Neural cell (in vitro differentiated cells): ENCODE measurements at regions not wholly inside any gene's neighbourhood (a gene's known extent, or its start where the extent isn't known, plus 50 kb on each side); places are given as distances from the start of the nearest gene placed in this dataset.

Experiments
- H2AFZ ChIP-seq: fragments of 200-600, 300-800 bp; sonication (generic), shearing (Covaris generic); 2 replicates; pipeline ENCODE4 v1.6.0; 2014; ENCODE audit warnings: low read depth, mild to moderate bottlenecking, antibody characterized with exemption, low read length, moderate library complexity
- H3F3A ChIP-seq: fragments of 200-600 bp; shearing (Covaris generic); 2 replicates; pipeline ENCODE4 v1.6.1; 2016; ENCODE audit warnings: mild to moderate bottlenecking, moderate library complexity, mixed read lengths, antibody characterized with exemption, low read length; ENCODE audit not compliant: insufficient read depth, poor library complexity, severe bottlenecking
- H3K27ac ChIP-seq: fragments of 200-600, 300-800 bp; sonication (generic), shearing (Covaris generic); 2 replicates; pipeline ENCODE4 v1.5.1; 2014; ENCODE audit warnings: mild to moderate bottlenecking, low read length, moderate library complexity
- H3K27me3 ChIP-seq: fragments of 300-800, 200-600 bp; sonication (generic), shearing (Covaris generic); 2 replicates; pipeline ENCODE4 v1.6.0; 2014; ENCODE audit warnings: mild to moderate bottlenecking, low read depth, low read length, moderate library complexity; ENCODE audit not compliant: insufficient read depth
- H3K36me3 ChIP-seq: fragments of 300-800, 200-600 bp; sonication (generic), shearing (Covaris generic); 2 replicates; pipeline ENCODE4 v1.5.1; 2014; ENCODE audit warnings: mild to moderate bottlenecking, antibody characterized with exemption, low read length, moderate library complexity; ENCODE audit not compliant: insufficient read depth
- H3K4me2 ChIP-seq: fragments of 300-800, 200-600 bp; sonication (generic), shearing (Covaris generic); 2 replicates; pipeline ENCODE4 v1.6.0; 2014; ENCODE audit warnings: mild to moderate bottlenecking, low read length
- H3K4me3 ChIP-seq: fragments of 300-800, 200-600 bp; sonication (generic), shearing (Covaris generic); 2 replicates; pipeline ENCODE4 v1.5.1; 2014; ENCODE audit warnings: mild to moderate bottlenecking, low read length, moderate library complexity
- H3K79me2 ChIP-seq: fragments of 200-600 bp; shearing (Covaris generic); replicated peaks from 2 replicates; pipeline ENCODE4 v1.6.0; 2014; ENCODE audit warnings: mild to moderate bottlenecking, low read length, moderate library complexity; ENCODE audit not compliant: insufficient read depth
- H3K9ac ChIP-seq: fragments of 300-800, 200-600 bp; sonication (generic), shearing (Covaris generic); 2 replicates; pipeline ENCODE4 v1.6.1; 2016; ENCODE audit warnings: mild to moderate bottlenecking, low read length, mixed read lengths
- H3K9me2 ChIP-seq: fragments of 200-600 bp; shearing (Covaris generic); 2 replicates; pipeline ENCODE4 v1.6.1; 2016; ENCODE audit warnings: mild to moderate bottlenecking, low read length, mixed read lengths; ENCODE audit not compliant: insufficient read depth
- H3K9me3 ChIP-seq: fragments of 200-600, 300-800 bp; sonication (generic), shearing (Covaris generic); 2 replicates; pipeline ENCODE4 v1.6.1; 2016; ENCODE audit warnings: mild to moderate bottlenecking, mixed run types, low read length, moderate library complexity, mixed read lengths
- H4K20me1 ChIP-seq: fragments of 200-600 bp; shearing (Covaris generic); 2 replicates; pipeline ENCODE4 v1.6.1; 2016; ENCODE audit warnings: mild to moderate bottlenecking, mixed run types; ENCODE audit not compliant: insufficient read depth
- EP300 ChIP-seq: fragments of 450-650 bp; conservative IDR thresholded peaks from 2 replicates; pipeline ENCODE4 v1.6.1; 2014; ENCODE audit warnings: antibody characterized with exemption, mild to moderate bottlenecking, moderate library complexity; ENCODE audit not compliant: poor library complexity, severe bottlenecking
- EZH2 ChIP-seq: fragments of 200-600, 300-800 bp; shearing (Covaris generic), sonication (generic); IDR thresholded peaks from 2 replicates; pipeline ENCODE4 v1.6.1; 2014; ENCODE audit warnings: antibody characterized with exemption, low read length, borderline replicate concordance, mild to moderate bottlenecking; ENCODE audit not compliant: insufficient read depth, poor library complexity, severe bottlenecking
- MXI1 ChIP-seq: fragments of 450-650 bp; conservative IDR thresholded peaks from 2 replicates; pipeline ENCODE4 v1.6.1; 2014; ENCODE audit warnings: antibody characterized with exemption, mild to moderate bottlenecking; ENCODE audit not compliant: poor library complexity, severe bottlenecking
- POLR2AphosphoS5 ChIP-seq: IDR thresholded peaks from 2 replicates; pipeline ENCODE4 v1.6.1; 2012
- RAD21 ChIP-seq: fragments of 450-650 bp; conservative IDR thresholded peaks from 2 replicates; pipeline ENCODE4 v1.6.1; 2014; ENCODE audit warnings: antibody characterized with exemption, mild to moderate bottlenecking, moderate library complexity
- SMC3 ChIP-seq: fragments of 450-650 bp; conservative IDR thresholded peaks from 2 replicates; pipeline ENCODE4 v1.6.1; 2014; ENCODE audit warnings: antibody characterized with exemption, mild to moderate bottlenecking, moderate library complexity; ENCODE audit not compliant: poor library complexity
- TAF1 ChIP-seq: IDR thresholded peaks from 2 replicates; pipeline ENCODE4 v1.6.1; 2012; ENCODE audit warnings: low read depth
- TF ChIP-seq, protein P1 (sequence below): fragments of 450-650 bp; IDR thresholded peaks from 2 replicates; pipeline ENCODE4 v1.5.1; 2014; ENCODE audit warnings: antibody characterized with exemption, mild to moderate bottlenecking, moderate library complexity; ENCODE audit not compliant: poor library complexity, severe bottlenecking
- TF ChIP-seq, protein P2 (sequence below): IDR thresholded peaks from 2 replicates; pipeline ENCODE4 v1.6.1; 2012; ENCODE audit warnings: borderline replicate concordance

DNA sequence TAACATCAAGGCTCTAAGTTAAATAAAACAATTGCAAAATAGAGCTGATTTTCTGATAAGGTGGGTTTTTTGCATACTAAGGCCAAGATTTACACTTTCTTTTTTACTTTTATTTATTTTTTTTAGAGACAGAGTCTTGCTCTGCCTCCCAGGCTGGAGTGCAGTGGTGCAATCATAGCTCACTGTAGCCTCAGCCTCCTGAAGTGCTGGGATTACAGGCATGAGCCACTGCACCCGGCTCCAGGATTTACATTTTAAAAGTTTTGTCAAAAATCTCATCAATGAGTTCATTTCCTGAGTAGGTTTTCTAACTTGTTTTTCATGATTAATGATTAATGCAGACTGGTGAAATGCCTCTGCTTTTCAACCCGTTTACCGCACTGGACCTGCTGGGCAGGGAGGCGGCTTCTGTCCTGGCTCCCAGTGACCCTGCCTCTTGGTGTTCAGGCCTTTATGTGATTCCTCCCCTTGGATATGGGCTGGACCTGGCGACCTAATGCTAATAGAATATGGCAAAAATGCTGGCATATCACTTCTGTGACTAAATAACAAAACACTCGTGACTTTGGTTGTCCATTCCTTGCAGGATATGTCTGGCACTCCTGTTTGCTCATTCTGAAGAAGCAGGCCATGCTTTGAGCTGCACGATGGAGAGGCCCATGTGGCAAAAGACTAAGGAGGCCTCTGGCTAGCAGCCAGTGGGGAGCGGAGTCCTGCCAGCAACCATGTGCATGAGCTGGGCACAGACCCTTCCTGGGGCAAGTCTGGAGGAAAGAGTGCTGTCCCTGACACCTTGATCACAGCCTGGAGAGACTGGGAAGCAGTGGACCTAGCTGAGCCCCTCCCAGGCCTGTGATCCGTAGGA is 72.2 kb upstream of the PTCH1 start:
- H3K9me3 ChIP-seq: no peaks in the 10 kb centered on the region
- H3K27ac ChIP-seq: no peak overlapping the region

DNA sequence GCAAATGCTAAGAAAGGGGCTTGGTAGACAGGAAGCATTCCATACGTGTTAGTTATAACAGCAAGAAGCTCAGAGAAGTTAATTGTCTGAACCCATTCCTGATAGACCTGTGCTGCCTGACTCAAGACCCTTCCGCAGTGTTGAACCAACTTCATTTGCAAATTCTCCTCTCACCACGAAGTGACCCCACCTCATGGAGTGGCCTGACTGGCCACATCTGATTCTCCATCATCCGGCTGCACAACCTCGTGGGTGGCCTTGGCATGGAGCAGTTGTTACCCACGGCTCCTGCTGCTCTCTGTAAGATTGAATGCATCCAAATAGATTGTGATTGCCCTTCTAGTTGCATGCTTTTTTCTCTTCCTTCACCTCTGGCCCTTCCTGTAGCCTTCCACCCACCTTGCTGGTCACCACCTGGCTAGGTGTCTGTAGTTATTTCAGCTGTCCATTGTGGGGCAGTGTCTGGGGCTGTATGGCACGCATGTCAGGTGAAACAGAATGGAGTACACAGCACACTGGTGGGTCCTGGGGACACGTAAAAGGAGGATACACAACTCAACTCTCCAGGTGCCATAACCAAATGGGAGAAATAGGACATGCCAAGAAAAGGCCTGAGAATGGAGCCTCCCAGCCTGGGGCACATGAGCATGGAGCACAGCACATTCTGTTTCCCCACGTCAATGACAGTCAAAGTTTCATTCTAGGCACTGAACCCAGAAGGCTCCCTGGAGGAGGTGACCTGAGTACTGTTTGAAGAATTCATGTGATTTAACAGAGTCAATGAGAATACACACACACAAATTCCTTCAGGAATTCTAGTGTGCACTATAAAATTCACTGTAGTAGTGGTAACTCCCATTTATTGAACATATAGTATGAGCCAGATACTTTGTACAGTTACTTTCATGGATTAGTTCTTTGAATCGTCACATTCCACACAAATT is 70.5 kb upstream of the PTCH1 start:
- TF ChIP-seq TAF1 (no peak), EP300 (no peak), SMC3 (no peak), POLR2AphosphoS5 (no peak), EZH2 (no peak), RAD21 (no peak)
- TF ChIP-seq, protein P1, sequence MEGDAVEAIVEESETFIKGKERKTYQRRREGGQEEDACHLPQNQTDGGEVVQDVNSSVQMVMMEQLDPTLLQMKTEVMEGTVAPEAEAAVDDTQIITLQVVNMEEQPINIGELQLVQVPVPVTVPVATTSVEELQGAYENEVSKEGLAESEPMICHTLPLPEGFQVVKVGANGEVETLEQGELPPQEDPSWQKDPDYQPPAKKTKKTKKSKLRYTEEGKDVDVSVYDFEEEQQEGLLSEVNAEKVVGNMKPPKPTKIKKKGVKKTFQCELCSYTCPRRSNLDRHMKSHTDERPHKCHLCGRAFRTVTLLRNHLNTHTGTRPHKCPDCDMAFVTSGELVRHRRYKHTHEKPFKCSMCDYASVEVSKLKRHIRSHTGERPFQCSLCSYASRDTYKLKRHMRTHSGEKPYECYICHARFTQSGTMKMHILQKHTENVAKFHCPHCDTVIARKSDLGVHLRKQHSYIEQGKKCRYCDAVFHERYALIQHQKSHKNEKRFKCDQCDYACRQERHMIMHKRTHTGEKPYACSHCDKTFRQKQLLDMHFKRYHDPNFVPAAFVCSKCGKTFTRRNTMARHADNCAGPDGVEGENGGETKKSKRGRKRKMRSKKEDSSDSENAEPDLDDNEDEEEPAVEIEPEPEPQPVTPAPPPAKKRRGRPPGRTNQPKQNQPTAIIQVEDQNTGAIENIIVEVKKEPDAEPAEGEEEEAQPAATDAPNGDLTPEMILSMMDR: no peak
- H3K27me3 ChIP-seq: no peaks in the 10 kb centered on the region
- H3K9ac ChIP-seq: no peak overlapping the region
- H4K20me1 ChIP-seq: no peaks in the 10 kb centered on the region
- H3K4me3 ChIP-seq: no peak overlapping the region
- no peaks in the 10 kb centered on the region for H3K79me2 ChIP-seq
- no peaks in the 10 kb centered on the region for H3F3A ChIP-seq
- no peaks in the 10 kb centered on the region for H3K9me2 ChIP-seq
- no peak overlapping the region for H2AFZ ChIP-seq
- H3K4me2 ChIP-seq: no peak overlapping the region
- H3K9me3 ChIP-seq: no peaks in the 10 kb centered on the region
- no peak overlapping the region for H3K27ac ChIP-seq
- no peaks in the 10 kb centered on the region for H3K36me3 ChIP-seq

More for the DNA sequence above, 72.2 kb upstream of the PTCH1 start:
- TF ChIP-seq, protein P2, sequence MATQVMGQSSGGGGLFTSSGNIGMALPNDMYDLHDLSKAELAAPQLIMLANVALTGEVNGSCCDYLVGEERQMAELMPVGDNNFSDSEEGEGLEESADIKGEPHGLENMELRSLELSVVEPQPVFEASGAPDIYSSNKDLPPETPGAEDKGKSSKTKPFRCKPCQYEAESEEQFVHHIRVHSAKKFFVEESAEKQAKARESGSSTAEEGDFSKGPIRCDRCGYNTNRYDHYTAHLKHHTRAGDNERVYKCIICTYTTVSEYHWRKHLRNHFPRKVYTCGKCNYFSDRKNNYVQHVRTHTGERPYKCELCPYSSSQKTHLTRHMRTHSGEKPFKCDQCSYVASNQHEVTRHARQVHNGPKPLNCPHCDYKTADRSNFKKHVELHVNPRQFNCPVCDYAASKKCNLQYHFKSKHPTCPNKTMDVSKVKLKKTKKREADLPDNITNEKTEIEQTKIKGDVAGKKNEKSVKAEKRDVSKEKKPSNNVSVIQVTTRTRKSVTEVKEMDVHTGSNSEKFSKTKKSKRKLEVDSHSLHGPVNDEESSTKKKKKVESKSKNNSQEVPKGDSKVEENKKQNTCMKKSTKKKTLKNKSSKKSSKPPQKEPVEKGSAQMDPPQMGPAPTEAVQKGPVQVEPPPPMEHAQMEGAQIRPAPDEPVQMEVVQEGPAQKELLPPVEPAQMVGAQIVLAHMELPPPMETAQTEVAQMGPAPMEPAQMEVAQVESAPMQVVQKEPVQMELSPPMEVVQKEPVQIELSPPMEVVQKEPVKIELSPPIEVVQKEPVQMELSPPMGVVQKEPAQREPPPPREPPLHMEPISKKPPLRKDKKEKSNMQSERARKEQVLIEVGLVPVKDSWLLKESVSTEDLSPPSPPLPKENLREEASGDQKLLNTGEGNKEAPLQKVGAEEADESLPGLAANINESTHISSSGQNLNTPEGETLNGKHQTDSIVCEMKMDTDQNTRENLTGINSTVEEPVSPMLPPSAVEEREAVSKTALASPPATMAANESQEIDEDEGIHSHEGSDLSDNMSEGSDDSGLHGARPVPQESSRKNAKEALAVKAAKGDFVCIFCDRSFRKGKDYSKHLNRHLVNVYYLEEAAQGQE: no peak
- TF ChIP-seq TAF1 (no peak), MXI1 (no peak), RAD21 (no peak), SMC3 (no peak), EZH2 (no peak), POLR2AphosphoS5 (no peak), EP300 (no peak)
- TF ChIP-seq, protein P1: no peak
- Histone ChIP-seq H3K36me3 (no peaks in the 10 kb centered on the region), H2AFZ (no peak overlapping the region), H3K9ac (no peak overlapping the region), H3K4me2 (no peak overlapping the region), H3F3A (no peaks in the 10 kb centered on the region), H3K27me3 (no peaks in the 10 kb centered on the region), H4K20me1 (no peaks in the 10 kb centered on the region), H3K79me2 (no peaks in the 10 kb centered on the region), H3K9me2 (no peaks in the 10 kb centered on the region), H3K4me3 (no peak overlapping the region)
